GM19468 (cell line): ENCODE measurements at regions not wholly inside any gene's neighbourhood (a gene's known extent, or its start where the extent isn't known, plus 50 kb on each side); places are given as distances from the start of the nearest gene placed in this dataset.

ENCODE experiments used
- ATAC-seq: cut with Tn5 transposase; IDR thresholded peaks from one replicate; pipeline ENCODE4 v1.9.1; 2021; ENCODE audit warnings: mild to moderate bottlenecking, moderate library complexity, moderate number of reproducible peaks; ENCODE audit not compliant: unreplicated experiment; ENCODE audit errors: extremely low read depth

DNA sequence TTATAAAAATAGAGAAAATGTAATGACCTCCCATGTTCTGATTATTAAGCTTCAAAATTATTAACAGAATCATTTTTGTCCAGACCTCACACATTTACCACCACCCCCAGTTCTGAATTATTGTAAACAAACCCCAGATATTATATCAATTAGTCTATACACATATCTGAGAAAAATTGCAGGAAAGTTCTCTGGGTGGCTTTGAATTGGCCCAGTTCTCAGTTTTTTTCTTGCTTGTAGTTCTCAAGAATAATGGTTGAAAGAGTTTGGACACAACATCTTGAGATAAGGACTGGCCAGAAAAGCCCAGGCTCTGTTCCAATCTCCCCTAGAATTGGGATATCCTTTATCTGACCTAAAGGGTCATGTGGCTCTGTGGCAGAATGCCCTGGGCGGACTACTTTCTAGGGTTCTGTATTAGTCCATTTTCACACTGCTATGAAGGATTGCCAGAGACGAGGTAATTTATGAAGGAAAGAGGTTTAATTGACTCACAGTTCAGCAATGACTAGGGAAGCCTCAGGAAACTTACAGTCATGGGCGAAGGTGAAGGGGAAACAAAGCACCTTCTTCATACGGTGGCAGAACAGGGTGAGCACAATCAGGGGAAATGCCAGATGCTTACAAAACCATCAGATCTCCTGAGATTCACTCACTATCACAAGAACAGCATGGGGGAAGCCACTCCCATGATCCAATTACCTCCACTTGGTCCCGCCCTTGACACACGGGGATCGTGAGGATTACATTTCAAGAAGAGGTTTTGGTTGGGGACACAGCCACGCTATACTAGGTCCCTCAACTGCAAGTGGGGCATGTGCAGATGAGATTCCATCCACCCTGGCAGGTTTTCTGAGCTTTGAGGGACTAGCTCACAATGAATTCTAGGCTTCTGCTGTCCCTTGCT lies 1504.6 kb upstream of the FLRT2 start:
- no peak for ATAC-seq

GRCh38 chr14:84027351-84027750 lies 1502.6 kb upstream of the FLRT2 start:
- no peak for ATAC-seq

DNA sequence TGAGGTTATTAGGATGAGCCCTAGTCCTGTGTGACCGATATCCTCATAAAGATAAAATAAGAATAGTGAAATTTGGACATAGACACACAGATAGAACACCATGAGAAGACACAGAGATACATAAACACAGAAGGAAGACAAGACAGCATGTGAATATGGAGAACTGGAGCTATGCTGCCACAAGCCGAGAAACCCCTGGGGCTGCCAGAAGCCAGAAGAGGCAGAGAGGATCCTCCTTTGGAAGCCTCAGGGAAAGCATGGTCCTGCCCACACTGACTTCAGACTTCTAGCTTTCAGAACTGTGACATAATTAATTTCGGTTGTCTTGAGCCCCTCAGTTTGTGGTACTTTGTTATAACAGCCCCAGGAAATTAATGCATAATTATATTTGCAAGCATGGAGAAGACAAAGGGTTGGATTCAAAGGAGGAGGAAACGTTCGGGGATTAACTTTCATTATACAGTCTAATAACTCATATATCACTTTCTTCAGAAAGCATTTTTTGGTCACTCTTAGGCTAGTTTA lies 1501.8 kb upstream of the FLRT2 start:
- ATAC-seq = no peak

- no peak for ATAC-seq
Observed at GRCh38 chr14:84029246-84029645, 1500.7 kb upstream of the FLRT2 start.

GRCh38 chr14:84029720-84030119 lies 1500.2 kb upstream of the FLRT2 start:
- no peak for ATAC-seq

- ATAC-seq = no peak
Observed at GRCh38 chr14:84036840-84037239, 1493.1 kb upstream of the FLRT2 start.

DNA sequence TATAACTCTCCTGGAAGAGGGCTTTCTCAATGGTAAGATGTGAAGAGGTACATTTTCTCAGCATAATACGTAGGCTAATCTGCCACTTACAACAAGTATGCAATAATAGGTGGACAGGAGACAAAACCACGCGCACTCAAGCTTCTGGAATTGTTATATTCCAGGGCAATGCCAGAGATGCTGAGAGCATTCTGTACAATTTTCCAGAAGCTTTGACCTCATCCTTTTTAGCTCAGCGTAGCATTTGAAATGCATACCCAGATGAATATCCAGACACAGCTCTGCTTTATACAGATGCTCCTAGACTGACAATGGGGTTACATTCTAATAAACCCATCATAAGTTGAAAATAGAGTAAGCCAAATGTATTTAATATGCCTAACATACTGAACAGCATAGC lies 1492.4 kb upstream of the FLRT2 start:
- ATAC-seq = no peak

DNA sequence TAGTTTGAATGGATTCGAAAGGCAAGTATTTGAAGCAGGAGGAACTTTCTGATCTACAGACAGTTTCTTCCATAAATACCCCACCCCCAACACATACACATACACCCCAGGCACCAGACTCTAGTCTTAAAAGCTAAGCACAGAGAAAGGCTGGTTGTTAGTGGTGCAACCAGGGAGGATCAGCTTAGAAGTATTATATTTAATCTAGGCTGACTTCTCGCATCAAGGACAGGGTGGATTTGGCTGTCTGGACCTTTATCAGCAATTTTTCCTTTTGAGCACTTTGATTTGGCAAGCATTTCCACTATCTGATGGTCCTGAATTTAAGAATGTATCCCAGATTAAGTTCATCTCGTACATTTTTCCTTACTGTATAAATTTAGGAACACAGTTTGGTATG lies 1489.8 kb upstream of the FLRT2 start:
- no peak for ATAC-seq

- no peak for ATAC-seq
Observed at GRCh38 chr14:84041421-84041820, 1488.5 kb upstream of the FLRT2 start.

- no peak for ATAC-seq
Observed at GRCh38 chr14:84042992-84043391, 1487.0 kb upstream of the FLRT2 start.

DNA sequence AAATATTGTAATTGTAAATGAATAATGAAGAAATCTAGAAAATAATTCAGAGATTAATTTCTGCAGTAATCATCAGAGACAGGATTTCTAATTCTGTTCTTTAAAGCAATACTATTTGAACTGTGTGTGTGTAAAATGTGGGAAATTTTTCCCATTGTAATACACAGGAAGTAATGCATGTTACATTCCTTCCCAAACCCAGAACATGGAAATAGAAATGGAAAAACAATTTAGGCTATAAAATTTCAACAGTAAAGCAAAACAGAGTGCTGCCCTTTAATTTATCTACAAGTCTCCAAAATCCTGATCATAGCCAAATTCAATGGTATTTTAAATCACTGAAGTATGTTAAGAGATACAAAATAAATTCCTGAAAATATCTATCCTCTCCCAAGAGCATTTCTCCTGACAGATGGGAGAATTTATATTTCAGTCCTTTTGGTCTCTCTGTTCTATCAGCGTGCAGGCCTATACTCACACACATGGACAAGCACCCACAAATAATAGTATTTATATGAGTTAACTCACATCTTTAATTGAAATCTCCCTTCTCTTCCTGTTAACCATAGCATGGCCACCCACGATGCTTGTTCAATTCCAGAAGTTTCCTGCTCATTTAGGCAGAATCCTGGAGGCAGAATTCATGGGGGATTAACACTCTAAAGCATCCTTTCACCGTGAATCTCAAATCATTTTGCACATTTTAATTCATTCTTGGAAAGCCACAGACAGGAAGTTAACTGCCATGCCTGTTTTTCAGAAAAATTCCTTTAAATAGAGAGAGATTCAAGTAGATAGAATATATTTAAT lies 1465.4 kb upstream of the FLRT2 start:
- no peak for ATAC-seq

- no peak for ATAC-seq
Observed at GRCh38 chr14:84065811-84066210, 1464.1 kb upstream of the FLRT2 start.

GRCh38 chr14:84068288-84068687 lies 1461.7 kb upstream of the FLRT2 start:
- ATAC-seq = no peak

- no peak for ATAC-seq
Observed at GRCh38 chr14:84071061-84071460, 1458.9 kb upstream of the FLRT2 start.

DNA sequence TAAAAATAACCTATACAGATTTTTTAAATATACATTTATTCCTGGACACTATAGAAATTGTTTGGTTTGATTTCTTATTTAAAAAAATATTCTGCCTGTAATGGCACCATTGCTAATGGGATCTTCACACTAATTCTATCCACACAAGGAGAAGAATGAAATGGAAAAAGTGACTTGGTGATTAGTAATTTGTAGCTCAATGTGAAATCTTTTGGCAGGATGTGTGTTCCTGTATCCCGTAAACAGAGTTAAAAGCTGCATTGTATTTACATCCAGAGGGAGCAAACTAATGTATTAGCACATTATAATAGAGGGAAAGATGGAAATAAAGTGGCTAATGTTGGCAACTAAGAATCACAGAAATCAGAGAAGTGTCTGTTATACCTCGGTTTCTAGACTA lies 1455.3 kb upstream of the FLRT2 start:
- no peak for ATAC-seq

DNA sequence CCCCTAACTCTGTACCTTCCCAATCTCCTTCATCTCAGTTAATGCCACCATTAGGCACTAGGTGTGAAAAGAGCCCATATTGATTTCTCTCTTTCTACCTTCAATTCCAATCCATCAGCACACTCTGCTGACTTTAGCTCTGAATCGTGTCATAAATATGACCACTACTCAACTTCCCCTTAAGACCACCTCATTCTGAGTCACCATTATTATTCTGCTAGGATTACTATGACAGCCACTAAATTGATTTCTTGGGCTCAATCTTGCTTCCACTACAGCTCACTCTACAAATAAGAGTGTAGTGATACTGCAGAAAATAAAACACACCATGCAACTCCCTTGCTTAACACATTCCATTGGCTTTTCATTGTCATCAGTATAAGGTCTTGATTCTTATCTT lies 1449.0 kb upstream of the FLRT2 start:
- no peak for ATAC-seq

DNA sequence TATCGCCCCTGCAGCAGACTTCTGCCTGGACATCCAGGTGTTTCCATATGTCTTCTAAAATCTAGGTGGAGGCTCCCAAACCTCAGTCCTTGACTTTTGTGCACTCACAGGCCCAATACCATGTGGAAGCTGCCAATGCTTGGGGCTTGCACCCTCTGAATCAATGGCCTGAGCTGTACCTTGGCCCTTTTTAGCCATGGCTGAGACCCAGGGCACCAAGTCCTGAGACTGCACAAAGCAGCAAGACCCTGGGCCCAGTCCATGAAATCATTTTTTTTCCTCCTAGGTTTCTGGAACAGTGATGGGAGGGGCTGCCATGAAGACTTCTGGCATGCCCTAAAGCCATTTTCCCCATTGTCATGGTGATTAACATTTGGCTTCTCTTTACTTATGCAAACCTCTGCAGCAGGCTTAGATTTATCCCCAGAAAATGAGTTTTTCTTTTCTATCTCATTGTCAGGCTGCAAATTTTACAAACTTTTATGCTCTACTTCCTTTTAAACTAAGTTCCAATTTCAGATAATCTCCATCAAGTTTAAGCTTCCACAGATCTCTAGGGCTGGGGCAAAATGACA lies 1445.8 kb upstream of the FLRT2 start:
- ATAC-seq = no peak

DNA sequence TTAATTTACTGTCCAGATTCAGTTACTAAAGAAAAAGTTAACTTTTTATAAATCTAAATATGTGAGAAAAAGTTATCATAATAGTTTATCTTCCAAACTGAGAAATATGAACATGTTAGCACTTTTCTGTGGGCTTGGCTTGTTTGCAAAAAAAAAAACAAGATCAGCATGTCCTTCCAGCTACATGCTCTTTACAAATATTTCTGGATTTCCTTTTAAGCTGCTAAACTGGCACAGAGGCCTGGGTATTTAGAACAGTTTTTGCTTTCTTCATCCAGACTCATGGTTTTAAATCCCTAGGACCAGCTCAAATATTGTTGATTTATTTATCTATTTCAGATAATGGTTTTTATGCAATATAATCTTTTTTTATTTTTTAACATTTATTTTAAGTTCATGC lies 1444.5 kb upstream of the FLRT2 start:
- no peak for ATAC-seq

GRCh38 chr14:84086714-84087113 lies 1443.2 kb upstream of the FLRT2 start:
- no peak for ATAC-seq

GRCh38 chr14:84087986-84088531 lies 1441.9 kb upstream of the FLRT2 start:
- ATAC-seq = no peak

DNA sequence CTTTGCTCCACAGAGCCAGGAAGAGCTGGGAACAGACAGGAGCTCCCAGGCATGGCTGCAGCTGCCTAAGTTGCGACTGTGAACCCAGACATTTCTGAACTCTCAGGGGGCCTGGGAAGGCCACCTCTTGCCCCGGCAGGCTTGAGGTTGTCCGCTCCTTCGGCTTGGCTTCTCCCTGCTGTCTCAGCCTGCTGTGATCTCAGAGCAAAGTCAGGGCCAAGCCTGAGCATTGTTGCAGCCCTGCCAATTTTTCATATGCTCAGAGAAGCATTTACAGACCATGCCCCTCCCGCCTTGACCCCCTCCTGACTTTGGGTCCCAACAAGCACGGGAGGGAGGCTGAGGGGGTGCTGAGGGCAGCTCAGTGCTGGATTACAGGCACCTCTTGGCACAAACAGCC lies 1439.1 kb upstream of the FLRT2 start:
- no peak for ATAC-seq
